GM23248 (cell line): ENCODE measurements at regions not wholly inside any gene's neighbourhood (a gene's known extent, or its start where the extent isn't known, plus 50 kb on each side); places are given as distances from the start of the nearest gene placed in this dataset.
"Not testable (repeated sequence)": the region's sequence is repeated elsewhere in the genome, so short reads cannot be mapped to it uniquely, and the experiment has no call there.

Experiments used
- DNase-seq: peaks from one replicate; pipeline ENCODE4 v3.0.0-alpha.2; 2015
- H2AFZ ChIP-seq: fragments of 200-600 bp; sonication (generic); 2 replicates; pipeline ENCODE4 v1.6.1; 2016; ENCODE audit warnings: antibody characterized with exemption
- H3F3A ChIP-seq: fragments of 200-600 bp; sonication (generic); 2 replicates; pipeline ENCODE4 v1.6.1; 2016; ENCODE audit warnings: mild to moderate bottlenecking, antibody characterized with exemption, mixed run types; ENCODE audit not compliant: insufficient read depth
- H3K27ac ChIP-seq: fragments of 200-600 bp; sonication (generic); 2 replicates; pipeline ENCODE4 v1.5.1; 2016; ENCODE audit warnings: mild to moderate bottlenecking
- H3K27me3 ChIP-seq: fragments of 200-600 bp; sonication (generic); replicated peaks from 2 replicates; pipeline ENCODE4 v1.6.1; 2016; ENCODE audit warnings: mild to moderate bottlenecking; ENCODE audit not compliant: insufficient read depth
- H3K36me3 ChIP-seq: fragments of 200-600 bp; sonication (generic); 2 replicates; pipeline ENCODE4 v1.6.1; 2016; ENCODE audit warnings: low read depth, mild to moderate bottlenecking
- H3K4me1 ChIP-seq: fragments of 200-600 bp; sonication (generic); 2 replicates; pipeline ENCODE4 v1.6.1; 2016; ENCODE audit warnings: mild to moderate bottlenecking; ENCODE audit not compliant: insufficient read depth
- H3K4me2 ChIP-seq: fragments of 200-600 bp; sonication (generic); one replicate; pipeline ENCODE4 v1.6.1; 2016; ENCODE audit warnings: mild to moderate bottlenecking; ENCODE audit not compliant: unreplicated experiment
- H3K4me3 ChIP-seq: fragments of 200-600 bp; sonication (generic); 2 replicates; pipeline ENCODE4 v1.5.1; 2016; ENCODE audit warnings: mild to moderate bottlenecking
- H3K79me2 ChIP-seq: fragments of 200-600 bp; sonication (generic); 2 replicates; pipeline ENCODE4 v1.6.1; 2016; ENCODE audit warnings: mild to moderate bottlenecking; ENCODE audit not compliant: insufficient read depth
- H3K9ac ChIP-seq: fragments of 200-600 bp; sonication (generic); 2 replicates; pipeline ENCODE4 v1.6.1; 2016; ENCODE audit warnings: mild to moderate bottlenecking
- H3K9me2 ChIP-seq: fragments of 200-600 bp; sonication (generic); 2 replicates; pipeline ENCODE4 v1.6.1; 2016; ENCODE audit warnings: mixed run types, mild to moderate bottlenecking, moderate library complexity; ENCODE audit not compliant: insufficient read depth
- H3K9me3 ChIP-seq: fragments of 200-600 bp; sonication (generic); one replicate; pipeline ENCODE4 v1.6.1; 2017; ENCODE audit warnings: low read depth
- H4K20me1 ChIP-seq: fragments of 200-600 bp; sonication (generic); 2 replicates; pipeline ENCODE4 v1.6.0; 2016; ENCODE audit not compliant: insufficient read depth
- EZH2 ChIP-seq: fragments of 200-600 bp; sonication (generic); IDR thresholded peaks from 2 replicates; pipeline ENCODE4 v1.6.1; 2018; ENCODE audit warnings: antibody characterized with exemption, mild to moderate bottlenecking; ENCODE audit not compliant: insufficient read depth, poor library complexity, severe bottlenecking
- EZH2phosphoT487 ChIP-seq: fragments of 200-600 bp; sonication (generic); IDR thresholded peaks from 2 replicates; pipeline ENCODE4 v1.6.1; 2018; ENCODE audit warnings: antibody characterized with exemption, moderate library complexity, mild to moderate bottlenecking, low read depth; ENCODE audit not compliant: insufficient read depth
- WGBS, 2 experiments: methylation state at CpG; one replicate each; pipeline ENCODE4 v1.1.6; 2015 to 2017; ENCODE audit warnings: low lambda C conversion rate in 2 of 2, low coverage in 1 of 2; ENCODE audit errors: missing lambda C conversion rate in 2 of 2; 5-methylcytosine and 5-hydroxymethylcytosine counted together
- in situ Hi-C: fragments of 300-500 bp; cut with MboI; formaldehyde crosslinking; loops from 2 replicates; pipeline ENCODE4 v1.15.0; 2020

DNA sequence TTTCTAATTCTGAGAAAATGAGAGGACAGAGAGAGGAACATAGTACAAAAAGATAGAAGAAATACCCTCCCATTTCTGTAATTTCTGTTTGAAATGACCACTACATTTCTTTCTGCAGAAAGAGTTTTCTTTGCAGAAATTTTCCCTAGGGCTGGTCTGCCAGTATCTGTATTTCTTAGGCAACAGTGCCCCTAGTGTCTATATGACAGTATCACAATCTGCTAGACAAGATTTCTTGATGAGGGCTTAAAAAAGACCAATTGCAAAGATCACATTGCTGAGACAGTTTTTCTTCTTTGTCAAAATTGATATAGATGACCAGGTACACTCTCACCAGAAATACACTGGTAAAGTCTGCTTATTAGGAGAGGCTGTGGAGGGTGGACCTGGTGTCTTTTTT is 81.0 kb upstream of the ZDHHC15 start:
- no peaks in the 10 kb centered on the region for H3K79me2 ChIP-seq
- no peaks in the 10 kb centered on the region for H4K20me1 ChIP-seq
- no peaks in the 10 kb centered on the region for H3K36me3 ChIP-seq
- H3K4me3 ChIP-seq, result no peak overlapping the region
- no peaks in the 10 kb centered on the region for H3F3A ChIP-seq
- no peaks in the 10 kb centered on the region for H3K27me3 ChIP-seq
- H3K9me3 ChIP-seq, result no peaks in the 10 kb centered on the region
- H3K4me1 ChIP-seq, result no peaks in the 10 kb centered on the region
- no peak overlapping the region for H3K9ac ChIP-seq
- no peak for TF ChIP-seq EZH2
- TF ChIP-seq EZH2phosphoT487, result no peak
- H3K9me2 ChIP-seq, result no peaks in the 10 kb centered on the region
- in situ Hi-C loops, result no loop called here
- no peak overlapping the region for H2AFZ ChIP-seq
- H3K4me2 ChIP-seq, result no peak overlapping the region
- no peak overlapping the region for H3K27ac ChIP-seq
- peak; percentile 40 for DNase-seq

DNA sequence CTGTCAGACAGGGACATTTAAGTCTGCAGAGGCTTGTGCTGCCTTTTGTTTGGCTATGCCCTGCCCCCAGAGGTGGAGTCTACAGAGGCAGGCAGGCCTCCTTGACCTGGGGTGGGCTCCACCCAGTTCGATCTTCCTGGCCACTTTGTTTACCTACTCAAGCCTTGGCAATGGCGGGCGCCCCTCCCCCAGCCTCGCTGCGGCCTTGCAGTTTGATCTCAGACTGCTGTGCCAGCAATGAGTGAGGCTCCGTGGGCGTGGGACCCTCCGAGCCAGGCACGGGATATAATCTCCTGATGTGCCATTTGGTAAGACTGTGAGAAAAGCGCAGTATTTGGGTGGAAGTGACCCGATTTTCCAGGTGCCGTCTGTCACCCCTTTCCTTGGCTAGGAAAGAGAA is 79.2 kb upstream of the ZDHHC15 start:
- H3K4me2 ChIP-seq, H3K9ac ChIP-seq, DNase-seq, H3K79me2 ChIP-seq, H3K4me1 ChIP-seq, H3K9me3 ChIP-seq, H3K36me3 ChIP-seq, H3K9me2 ChIP-seq, H3K27ac ChIP-seq, in situ Hi-C loops, H3K27me3 ChIP-seq, H2AFZ ChIP-seq, H4K20me1 ChIP-seq, H3K4me3 ChIP-seq, H3F3A ChIP-seq: not testable (repeated sequence)
- WGBS, 2 experiments, result 56 to 88% methylated on average over 3 to 8 of the region's 12 CpGs

DNA sequence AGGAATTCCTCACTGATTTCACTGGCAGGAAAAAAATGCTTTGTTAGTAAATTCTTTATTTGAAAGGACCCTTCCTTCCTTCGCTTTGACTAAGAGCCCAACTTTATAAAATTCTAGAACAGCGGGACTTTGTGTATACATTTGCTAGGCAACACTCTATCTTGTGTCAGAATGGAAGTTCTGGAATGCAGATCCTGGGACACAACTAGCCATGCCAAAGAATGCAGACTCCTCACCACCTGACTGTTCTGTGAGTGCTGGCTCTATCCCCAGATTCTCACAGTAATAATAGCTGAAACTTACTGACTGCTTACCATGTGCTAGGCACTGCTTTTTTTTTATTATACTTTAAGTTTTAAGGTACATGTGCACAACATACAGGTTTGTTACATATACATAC is 73.3 kb upstream of the ZDHHC15 start:
- Histone ChIP-seq H3K9ac (no peak overlapping the region), H3K79me2 (no peaks in the 10 kb centered on the region), H3K4me2 (no peak overlapping the region), H3F3A (no peaks in the 10 kb centered on the region), H3K9me3 (no peaks in the 10 kb centered on the region), H3K4me1 (no peaks in the 10 kb centered on the region), H3K36me3 (no peaks in the 10 kb centered on the region), H3K9me2 (no peaks in the 10 kb centered on the region), H3K27me3 (no peaks in the 10 kb centered on the region), H2AFZ (no peak overlapping the region), H4K20me1 (no peaks in the 10 kb centered on the region), H3K27ac (no peak overlapping the region), H3K4me3 (no peak overlapping the region)
- 9 to 25% methylated on average over 2 of the region's 2 CpGs for WGBS, 2 experiments
- peak; percentile 21 for DNase-seq
- no peak for TF ChIP-seq EZH2
- TF ChIP-seq EZH2phosphoT487, result no peak
- in situ Hi-C loops, result no loop called here

DNA sequence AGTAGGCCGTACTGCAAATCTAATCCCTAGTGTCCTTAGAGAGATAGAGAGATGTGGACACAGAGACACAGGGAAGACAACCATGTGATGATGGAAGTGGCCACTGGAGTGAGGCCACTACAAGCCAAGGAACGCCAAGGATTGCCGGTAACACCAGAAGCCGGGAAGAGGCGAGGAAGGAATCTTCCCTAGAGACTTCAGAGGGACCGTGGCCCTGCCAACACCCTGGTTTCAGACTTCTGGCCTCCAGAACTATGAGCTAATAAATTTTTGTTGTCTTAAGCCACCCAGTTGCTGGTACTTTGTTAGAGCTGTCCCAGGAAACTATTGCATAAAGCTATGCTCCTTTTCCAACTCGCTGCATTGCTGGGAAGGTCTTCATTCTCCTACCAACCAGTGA is 70.3 kb upstream of the ZDHHC15 start:
- H3K27me3 ChIP-seq, H3K27ac ChIP-seq, H3K4me3 ChIP-seq, H3K36me3 ChIP-seq, H3K4me2 ChIP-seq, H3K4me1 ChIP-seq, DNase-seq, H3F3A ChIP-seq, in situ Hi-C loops, H3K9me3 ChIP-seq, H3K79me2 ChIP-seq, H2AFZ ChIP-seq, H4K20me1 ChIP-seq, H3K9me2 ChIP-seq, H3K9ac ChIP-seq: not testable (repeated sequence)
- WGBS, 2 experiments, result 43 to 55% methylated on average over 4 to 6 of the region's 7 CpGs

DNA sequence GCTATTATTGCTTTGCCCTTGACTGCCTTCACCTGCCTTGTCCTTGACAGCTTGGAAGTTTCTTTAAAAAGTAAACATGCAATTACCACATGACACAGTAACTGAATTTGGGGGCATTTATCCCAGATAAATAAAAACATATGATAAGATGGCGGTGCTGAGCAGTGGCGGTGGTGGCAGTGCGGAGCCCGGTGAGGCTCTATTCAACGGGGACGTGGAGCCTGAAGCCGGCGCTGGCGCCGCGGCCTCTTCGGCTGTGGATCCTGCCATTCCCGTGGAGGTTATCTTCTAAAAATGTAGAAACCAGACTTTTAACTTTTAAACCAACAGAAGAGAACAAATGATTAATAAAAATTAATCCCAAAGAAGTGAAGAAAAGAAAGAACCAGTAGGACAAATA is 59.7 kb upstream of the ZDHHC15 start:
- H3K27ac ChIP-seq, result no peak overlapping the region
- no peak overlapping the region for H3K4me2 ChIP-seq
- H3K36me3 ChIP-seq, result no peaks in the 10 kb centered on the region
- TF ChIP-seq EZH2phosphoT487 (no peak), EZH2 (no peak)
- H3F3A ChIP-seq, result no peaks in the 10 kb centered on the region
- no peaks in the 10 kb centered on the region for H3K4me1 ChIP-seq
- H3K79me2 ChIP-seq, result no peaks in the 10 kb centered on the region
- H3K27me3 ChIP-seq, result no peaks in the 10 kb centered on the region
- H2AFZ ChIP-seq, result no peak overlapping the region
- H4K20me1 ChIP-seq, result no peaks in the 10 kb centered on the region
- no peak overlapping the region for H3K4me3 ChIP-seq
- H3K9me3 ChIP-seq, result no peaks in the 10 kb centered on the region
- WGBS, 2 experiments, result 73 to 74% methylated on average over 12 to 13 of the region's 13 CpGs
- no peak overlapping the region for H3K9ac ChIP-seq
- DNase-seq, result no peak
- no peaks in the 10 kb centered on the region for H3K9me2 ChIP-seq
- in situ Hi-C loops, result no loop called here
